HG02798 (cell line): ENCODE measurements at regions not wholly inside any gene's neighbourhood (a gene's known extent, or its start where the extent isn't known, plus 50 kb on each side); places are given as distances from the start of the nearest gene placed in this dataset.

ENCODE experiments used
- ATAC-seq: cut with Tn5 transposase; IDR thresholded peaks from one replicate; pipeline ENCODE4 v1.9.1; 2021; ENCODE audit warnings: mild to moderate bottlenecking; ENCODE audit not compliant: unreplicated experiment, poor library complexity

DNA sequence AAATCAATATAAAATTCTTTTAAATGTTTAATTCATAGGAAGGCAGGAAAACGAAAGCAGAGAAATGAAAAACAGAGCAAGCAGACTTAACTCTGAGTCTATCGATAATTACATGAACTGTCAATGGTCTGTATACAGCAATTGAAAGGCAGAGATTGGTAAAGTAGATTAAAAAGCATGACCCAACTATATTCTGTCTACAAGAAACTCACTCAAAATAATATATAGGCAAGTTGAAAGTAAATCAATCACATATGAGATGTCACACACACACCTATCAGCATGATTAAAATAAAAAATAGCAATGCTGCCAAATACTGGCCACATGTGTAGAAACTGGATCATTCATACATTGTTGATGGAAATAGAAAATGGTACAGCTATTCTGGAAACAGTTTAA lies 136.4 kb upstream of the CYP1B1 start:
- no peak for ATAC-seq

GRCh38 chr2:38207168-38207567 lies 131.2 kb upstream of the CYP1B1 start:
- no peak for ATAC-seq

DNA sequence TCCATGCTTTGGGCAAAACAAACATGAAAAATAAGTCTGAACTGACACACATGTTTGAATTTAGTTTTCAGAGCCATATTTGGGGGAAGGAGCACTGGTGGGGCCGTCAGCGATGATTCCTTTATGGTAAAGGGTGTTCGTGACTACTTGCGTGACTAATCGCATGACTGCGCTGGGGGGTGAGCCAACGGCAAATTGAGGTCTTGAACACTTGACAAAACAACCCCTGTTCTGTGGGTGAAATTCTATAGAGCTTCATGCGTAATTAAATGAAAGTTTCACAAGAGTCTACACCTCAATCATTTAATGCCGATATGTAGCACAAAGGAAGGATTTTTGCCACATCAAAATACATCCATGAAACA lies 127.5 kb upstream of the CYP1B1 start:
- ATAC-seq: no peak

GRCh38 chr2:38202713-38203445 lies 126.9 kb upstream of the CYP1B1 start:
- ATAC-seq: no peak

- no peak for ATAC-seq
These were observed 125.8 kb upstream of the CYP1B1 start for GRCh38 chr2:38201784-38202183.

GRCh38 chr2:38200598-38200997 lies 124.6 kb upstream of the CYP1B1 start:
- ATAC-seq: no peak

DNA sequence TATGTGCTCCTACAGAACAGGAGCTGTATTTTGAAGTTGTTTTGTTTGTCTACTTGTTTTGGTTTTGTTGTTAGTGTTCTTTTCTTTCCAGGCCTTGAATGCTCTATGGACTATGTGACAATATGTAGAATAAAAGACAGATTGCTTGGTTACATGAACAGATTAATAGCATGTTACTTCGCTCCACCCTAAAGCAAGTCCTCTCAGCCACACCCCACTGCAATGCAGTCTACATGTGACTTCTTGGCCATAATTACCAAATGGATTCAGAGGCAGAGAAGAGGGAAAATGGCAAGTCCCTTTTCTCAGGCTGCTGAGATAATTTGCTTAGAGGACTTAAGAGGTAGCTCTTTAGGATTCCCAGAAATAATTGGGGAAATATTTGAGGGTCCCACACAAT lies 123.2 kb upstream of the CYP1B1 start:
- ATAC-seq: no peak

- no peak for ATAC-seq
These were observed 118.8 kb upstream of the CYP1B1 start for GRCh38 chr2:38194751-38195150.

DNA sequence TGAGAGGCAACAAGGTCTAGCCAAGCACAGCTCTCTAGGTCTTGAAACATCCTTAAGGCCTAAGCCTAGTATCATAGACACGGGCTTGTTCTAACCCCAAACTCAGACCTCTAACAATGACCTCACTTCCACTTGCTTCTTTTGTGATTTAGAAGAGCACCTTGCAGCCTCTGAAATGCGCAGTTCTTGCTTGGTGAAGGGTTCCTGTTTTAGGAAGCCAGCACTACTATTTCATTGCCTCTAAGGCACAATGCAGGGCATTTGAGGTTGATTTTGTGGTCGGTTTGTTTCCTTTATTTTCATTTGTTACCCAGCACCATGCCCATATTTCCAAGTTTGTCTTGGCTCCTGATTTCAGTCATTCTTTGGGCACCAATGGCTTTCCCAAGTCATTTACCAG lies 117.0 kb upstream of the CYP1B1 start:
- no peak for ATAC-seq

DNA sequence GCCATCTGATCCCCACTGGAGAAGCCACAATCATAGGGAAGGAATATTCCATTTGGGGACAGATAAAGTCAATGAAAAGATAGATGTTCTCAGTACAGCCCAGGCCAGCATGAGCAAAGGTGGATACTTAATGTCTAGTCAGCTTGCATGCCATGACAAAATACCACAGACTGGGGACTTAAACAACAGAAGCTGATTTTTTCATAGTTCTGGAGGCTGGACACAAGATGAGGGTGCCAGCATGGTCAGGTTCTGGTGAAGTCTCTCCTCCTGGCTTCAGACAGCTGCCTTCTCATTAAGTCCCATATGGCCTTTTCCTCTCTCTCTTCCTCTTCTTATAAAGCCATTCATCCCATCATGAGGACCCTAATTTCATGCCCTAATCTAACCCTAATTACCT lies 116.1 kb upstream of the CYP1B1 start:
- ATAC-seq: no peak

GRCh38 chr2:38191516-38191915 lies 115.6 kb upstream of the CYP1B1 start:
- no peak for ATAC-seq

GRCh38 chr2:38190542-38191218 lies 114.7 kb upstream of the CYP1B1 start:
- no peak for ATAC-seq

DNA sequence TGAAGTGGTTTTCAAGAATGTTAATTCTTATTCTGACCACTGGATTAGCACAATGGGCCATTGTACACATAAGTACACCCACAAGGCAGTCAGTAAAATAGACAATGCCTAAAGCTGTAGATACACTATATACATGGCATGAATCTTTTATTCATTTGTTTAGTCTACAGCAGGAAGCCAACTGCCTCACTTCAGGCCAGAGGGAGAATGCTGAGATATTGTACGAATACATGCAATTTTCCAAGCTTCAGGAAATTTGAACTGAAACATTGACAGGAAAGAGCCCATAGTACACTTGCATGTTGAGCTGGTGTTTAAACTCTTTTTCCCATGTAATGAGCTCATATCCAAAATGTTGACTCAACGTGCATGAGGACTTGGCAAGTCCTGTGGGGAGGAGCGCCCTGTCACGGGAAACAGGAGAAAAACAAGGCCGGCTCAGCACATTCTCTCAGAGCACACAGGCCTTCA lies 111.6 kb upstream of the CYP1B1 start:
- no peak for ATAC-seq

DNA sequence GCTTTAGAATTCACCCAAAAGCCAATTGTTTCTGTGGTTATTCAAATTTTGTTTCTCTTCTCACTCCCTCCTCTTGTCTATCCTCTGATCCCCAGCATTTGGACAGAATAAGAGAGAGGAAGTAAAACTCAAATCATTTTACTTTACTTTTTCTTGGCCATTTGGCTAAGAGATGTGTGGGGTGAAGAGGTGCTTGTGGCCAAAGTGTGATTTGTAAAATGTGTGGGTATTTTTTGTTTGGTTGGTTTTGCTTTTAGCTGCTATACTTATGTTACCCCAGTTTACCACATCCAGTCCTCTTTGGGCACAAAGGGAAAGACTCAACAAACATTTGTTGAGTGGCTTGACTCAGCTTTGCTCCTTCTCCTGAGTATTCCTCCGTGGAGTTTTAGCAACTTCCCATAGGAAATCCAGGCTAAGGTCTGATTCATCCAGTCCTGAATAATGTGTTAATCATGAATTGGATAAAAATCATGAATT lies 109.1 kb upstream of the CYP1B1 start:
- peak; percentile 96 for ATAC-seq

DNA sequence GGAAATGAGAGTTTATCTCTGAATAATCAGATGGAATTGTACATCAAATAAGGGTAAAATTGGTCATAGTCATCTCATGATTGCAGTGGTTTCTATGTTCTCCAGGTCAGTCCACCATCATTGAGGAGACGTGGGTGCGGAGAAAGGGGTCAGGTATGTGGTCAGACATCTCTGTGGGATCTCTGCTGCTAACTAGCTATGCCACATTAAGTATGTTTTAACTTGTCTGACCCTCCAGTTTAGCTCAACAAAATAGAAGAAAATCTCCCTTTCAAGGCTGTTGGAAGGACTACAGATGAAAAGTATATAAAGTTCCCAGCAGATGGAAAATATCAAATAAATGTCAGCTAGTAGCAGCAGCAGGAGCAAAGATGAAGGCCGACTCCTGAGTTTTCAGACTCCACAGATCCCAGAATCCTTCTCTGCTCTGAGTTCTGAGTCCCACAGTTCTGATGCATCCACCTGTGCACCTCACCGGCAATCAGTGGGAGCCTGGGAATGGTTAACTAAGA lies 106.6 kb upstream of the CYP1B1 start:
- no peak for ATAC-seq

DNA sequence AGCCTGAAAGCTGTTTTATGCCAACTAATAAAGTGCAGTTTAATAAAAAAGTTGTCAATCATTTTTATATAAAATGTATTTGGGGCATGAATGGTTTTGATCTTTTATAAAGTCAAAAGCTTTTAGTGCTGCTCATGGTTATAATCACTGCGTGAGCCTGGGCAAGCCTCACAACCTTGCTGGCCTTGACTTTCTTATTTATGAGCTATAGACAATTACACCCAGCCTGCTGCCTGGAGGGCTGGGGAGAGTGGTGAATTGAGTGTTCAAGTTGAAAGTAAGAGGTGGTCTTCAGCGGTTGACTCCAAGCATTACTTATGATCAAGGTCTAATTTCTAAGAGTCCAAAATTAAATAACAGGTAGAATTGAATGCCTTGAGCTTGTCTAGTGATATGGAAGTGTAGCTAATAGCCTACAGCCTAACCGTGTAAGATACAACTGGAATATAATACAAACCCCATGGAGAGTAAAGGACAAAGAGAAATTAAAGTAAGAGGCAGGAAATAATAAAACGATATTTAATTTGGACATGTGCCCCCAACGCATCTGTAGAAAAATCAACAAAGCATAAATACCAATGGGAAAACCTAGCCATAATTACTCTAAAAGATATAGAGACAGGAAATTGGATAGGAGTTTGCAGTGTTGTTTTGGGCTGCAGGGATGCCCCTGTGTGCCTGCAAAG lies 106.0 kb upstream of the CYP1B1 start:
- ATAC-seq: no peak

DNA sequence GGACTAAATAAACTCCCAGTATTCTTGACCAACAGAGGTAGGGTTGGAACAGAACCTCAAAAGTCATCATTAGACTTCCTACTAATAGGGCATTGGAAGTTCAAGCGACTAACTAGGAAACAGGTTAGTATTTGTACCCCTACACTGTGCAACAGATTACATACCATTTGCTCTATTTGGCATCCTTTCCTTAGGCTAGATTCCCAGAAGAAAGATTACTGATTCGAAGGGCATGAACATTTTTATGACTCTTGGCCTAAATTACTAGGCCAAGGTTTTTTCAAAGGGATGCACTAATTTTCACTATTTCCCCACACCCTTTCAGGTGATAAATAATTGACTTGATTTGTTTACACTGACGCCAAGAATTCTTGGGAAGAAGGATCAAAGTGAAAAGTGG lies 104.8 kb upstream of the CYP1B1 start:
- ATAC-seq: no peak

GRCh38 chr2:38178556-38179419 lies 102.8 kb upstream of the CYP1B1 start:
- ATAC-seq: peak; percentile 75

DNA sequence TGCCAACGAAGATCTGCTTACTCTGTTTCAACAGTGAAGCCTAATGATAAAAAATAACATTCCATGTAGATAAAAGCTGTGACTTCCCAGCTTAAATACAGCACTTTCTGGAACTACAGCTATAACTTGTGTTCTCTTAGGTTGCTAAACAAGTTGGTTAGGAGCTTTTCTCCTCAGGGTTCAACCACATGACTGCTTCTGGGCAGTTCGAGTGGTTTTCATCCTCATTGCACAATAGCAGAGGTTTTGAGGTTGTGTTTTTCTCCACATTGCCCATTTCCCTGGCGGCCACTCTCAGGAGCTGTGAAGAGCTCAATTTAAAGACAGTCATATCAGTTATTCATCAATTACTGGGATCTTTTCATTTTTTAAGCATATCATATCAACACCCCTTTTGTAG lies 102.2 kb upstream of the CYP1B1 start:
- ATAC-seq: no peak

DNA sequence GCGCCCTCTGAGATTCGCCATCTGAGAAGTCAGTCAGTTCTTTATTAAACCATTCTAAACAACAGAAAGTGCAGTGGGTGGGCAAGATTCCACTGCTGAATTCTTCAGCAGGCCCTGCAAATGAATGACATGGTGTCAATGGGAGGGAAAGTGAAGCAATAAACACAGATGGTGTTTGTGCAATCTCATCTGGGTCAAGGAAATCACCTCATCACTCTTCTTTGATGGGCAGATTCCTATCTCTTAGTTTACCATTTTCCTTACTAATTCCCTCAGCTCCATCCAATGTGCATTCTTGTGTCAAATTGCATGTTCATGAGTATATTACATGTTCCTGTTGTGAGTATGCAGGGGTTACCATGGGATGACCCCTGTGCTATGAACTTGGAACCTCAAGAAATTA lies 100.7 kb upstream of the CYP1B1 start:
- ATAC-seq: no peak
